ENCODE measurements at regions not wholly inside any gene's neighbourhood (a gene's known extent, or its start where the extent isn't known, plus 50 kb on each side); places are given as distances from the start of the nearest gene placed in this dataset.

DNA sequence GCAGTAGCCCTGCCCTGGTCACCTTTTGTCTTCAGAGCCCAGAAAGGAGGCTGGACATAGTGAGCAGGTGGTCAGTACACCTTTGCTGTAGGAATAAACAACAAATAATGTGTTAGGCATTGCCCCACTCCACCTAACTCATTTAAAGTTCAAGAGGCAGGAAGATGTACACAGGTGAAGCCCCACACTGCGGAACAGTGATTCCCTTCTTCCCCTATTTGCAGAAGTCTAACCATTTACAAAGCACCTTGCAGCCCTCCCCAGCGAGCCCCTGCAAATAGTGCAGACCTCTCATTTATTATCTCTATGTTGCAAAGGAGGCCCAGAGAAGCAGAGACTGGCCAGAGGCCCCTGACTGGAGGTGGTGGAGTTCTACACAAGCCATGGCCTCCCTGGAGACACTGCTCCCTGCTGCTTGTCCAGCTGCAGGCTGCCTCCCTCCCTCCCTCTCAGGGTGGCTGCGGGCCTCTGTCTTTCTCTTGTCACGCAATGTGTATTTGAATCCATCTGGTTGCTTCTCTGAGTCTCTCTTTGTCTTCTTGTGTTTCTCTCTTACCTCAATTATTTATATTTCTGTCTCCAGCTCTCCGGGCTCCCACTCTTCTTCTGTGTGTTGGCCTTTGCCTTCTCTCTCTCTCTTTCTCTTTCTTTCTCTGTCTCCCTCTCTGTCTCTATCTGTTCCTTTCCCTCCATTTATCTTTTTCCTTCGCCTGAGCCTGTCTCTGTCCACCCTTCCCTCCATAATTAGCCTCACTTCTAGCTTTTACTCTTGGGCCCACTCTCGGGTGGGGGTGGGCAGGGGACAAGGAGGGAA lies 59.1 kb upstream of the PRDM11 start:
- no peaks in the 10 kb centered on the region for H3K36me3 ChIP-seq (ENCODE audit: control insufficient read depth in 2 of 2, insufficient read depth in 2 of 2, low read length in 2 of 2)
- peak overlapping the region in 1 of 2 donors; percentile 68 for H3K27ac ChIP-seq (ENCODE audit: low read depth in 2 of 2, low read length in 2 of 2)
- H3K9me3 ChIP-seq (ENCODE audit: control insufficient read depth in 2 of 2, low read length in 2 of 2) = no peaks in the 10 kb centered on the region
- H3K9ac ChIP-seq (ENCODE audit: low read depth in 1 of 2, low read length in 2 of 2) = no peak overlapping the region
- H3K4me1 ChIP-seq (ENCODE audit: control insufficient read depth in 2 of 2, insufficient read depth in 2 of 2, low read length in 2 of 2) = peaks cover 0 to 11% of the 10 kb centered on the region in 2 donors
- H3K4me3 ChIP-seq (ENCODE audit: low read length in 2 of 2) = no peak overlapping the region
- no peaks in the 10 kb centered on the region for H3K27me3 ChIP-seq (ENCODE audit: control insufficient read depth in 2 of 2, insufficient read depth in 2 of 2, low read length in 2 of 2)

DNA sequence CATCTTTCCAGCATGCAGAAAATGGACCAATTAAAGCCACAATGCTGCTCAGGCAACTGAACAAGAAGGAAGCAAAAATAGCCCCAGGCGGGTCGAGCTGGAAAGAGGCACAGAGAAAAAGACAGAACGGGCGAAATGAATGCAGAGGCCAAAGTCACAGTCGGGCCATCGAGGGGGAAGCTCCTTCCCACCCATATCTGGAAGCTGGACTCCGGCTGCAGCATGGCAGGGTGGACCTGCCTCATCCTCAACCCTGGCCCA lies 58.6 kb upstream of the PRDM11 start:
- no peak overlapping the region for H3K9ac ChIP-seq (ENCODE audit: low read depth in 1 of 2, low read length in 2 of 2)
- peaks cover 0 to 11% of the 10 kb centered on the region in 2 donors for H3K4me1 ChIP-seq (ENCODE audit: control insufficient read depth in 2 of 2, insufficient read depth in 2 of 2, low read length in 2 of 2)
- H3K4me3 ChIP-seq (ENCODE audit: low read length in 2 of 2) = no peak overlapping the region
- no peaks in the 10 kb centered on the region for H3K9me3 ChIP-seq (ENCODE audit: control insufficient read depth in 2 of 2, low read length in 2 of 2)
- no peaks in the 10 kb centered on the region for H3K27me3 ChIP-seq (ENCODE audit: control insufficient read depth in 2 of 2, insufficient read depth in 2 of 2, low read length in 2 of 2)
- H3K36me3 ChIP-seq (ENCODE audit: control insufficient read depth in 2 of 2, insufficient read depth in 2 of 2, low read length in 2 of 2) = no peaks in the 10 kb centered on the region
- H3K27ac ChIP-seq (ENCODE audit: low read depth in 2 of 2, low read length in 2 of 2) = peak overlapping the region in 1 of 2 donors; percentile 68

DNA sequence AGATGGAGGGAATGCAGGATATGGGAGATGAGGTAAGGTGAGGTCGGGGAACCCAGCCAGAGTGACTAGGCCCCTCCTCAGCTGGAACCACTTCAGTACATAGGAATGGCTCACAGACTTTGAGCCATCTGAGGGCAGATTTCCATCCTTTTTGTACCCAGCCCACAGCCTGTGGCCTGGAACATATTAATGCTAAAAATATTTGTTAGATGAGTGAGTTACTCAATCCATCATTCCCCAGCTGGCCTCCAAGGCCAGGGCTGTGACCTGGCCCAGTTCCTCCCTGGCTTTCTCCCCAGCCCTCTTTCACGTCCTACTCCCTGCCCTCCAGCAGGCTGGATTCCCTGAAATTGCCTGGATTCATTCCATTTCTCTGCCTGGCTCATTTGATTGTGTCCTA lies 57.2 kb upstream of the PRDM11 start:
- H3K4me3 ChIP-seq (ENCODE audit: low read length in 2 of 2) = no peak overlapping the region
- H3K4me1 ChIP-seq (ENCODE audit: control insufficient read depth in 2 of 2, insufficient read depth in 2 of 2, low read length in 2 of 2) = peaks cover 0 to 11% of the 10 kb centered on the region in 2 donors
- no peaks in the 10 kb centered on the region for H3K36me3 ChIP-seq (ENCODE audit: control insufficient read depth in 2 of 2, insufficient read depth in 2 of 2, low read length in 2 of 2)
- H3K27me3 ChIP-seq (ENCODE audit: control insufficient read depth in 2 of 2, insufficient read depth in 2 of 2, low read length in 2 of 2) = no peaks in the 10 kb centered on the region
- no peaks in the 10 kb centered on the region for H3K9me3 ChIP-seq (ENCODE audit: control insufficient read depth in 2 of 2, low read length in 2 of 2)
- H3K27ac ChIP-seq (ENCODE audit: low read depth in 2 of 2, low read length in 2 of 2) = peak overlapping the region in 1 of 2 donors; percentile 68
- no peak overlapping the region for H3K9ac ChIP-seq (ENCODE audit: low read depth in 1 of 2, low read length in 2 of 2)

DNA sequence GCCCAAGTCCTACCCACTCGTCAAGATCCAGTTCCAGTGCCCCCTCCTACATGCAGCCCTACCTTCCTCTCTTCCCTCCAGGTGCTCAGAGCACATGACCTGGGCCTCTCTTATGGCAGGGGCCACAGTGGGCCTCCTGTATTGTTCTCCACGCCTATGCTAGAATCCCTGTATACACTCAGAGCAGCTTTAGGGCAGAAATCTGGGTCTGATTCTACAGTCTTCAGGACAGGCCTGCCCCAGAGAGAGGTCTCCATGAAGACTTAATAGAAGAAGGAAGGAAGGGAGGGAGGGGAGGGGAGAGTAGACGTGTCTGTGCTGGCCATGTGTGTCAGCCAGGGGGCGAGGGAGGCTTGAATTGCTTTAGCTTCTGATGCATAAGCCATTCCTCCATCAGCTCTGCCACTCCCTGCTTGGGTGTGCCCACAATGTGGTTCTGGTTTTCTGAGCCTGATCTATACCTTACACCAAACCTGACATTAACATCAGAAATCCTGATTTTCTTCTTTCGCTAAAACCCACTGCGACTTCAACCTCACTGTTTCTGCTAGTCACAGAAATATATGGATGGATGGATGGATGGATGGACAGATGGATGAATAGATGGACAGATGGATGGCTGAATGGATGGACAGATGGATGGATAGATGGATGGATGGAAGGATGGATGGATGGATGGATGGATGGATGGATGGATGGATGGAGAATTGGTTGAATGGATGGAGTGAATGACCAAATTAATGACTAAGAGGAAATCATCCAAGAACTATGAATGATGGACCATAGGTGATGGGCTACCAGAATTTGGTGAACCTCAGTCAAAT lies 56.6 kb upstream of the PRDM11 start:
- peak overlapping the region; percentile 52 to 53 for H3K27ac ChIP-seq (ENCODE audit: low read depth in 2 of 2, low read length in 2 of 2)

DNA sequence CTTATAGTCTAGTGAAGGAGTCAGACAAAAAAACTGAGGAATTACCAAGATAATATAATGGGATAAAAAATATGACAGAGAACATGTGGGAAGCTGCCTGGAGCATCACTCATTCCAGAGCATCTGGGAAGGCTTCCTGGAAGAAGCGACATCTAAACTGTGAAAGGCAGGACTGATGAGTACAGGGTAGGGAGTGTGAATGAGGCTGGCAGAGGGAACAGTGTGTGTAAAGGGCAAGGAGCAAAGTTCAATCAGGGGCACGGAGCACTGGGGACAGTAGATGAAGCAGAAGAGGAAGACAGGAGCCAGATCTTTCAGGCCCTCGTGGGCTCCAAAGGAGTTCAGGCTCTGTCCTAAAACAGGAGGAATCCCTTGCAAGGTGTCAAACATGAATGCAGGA lies 55.8 kb upstream of the PRDM11 start:
- Histone ChIP-seq H3K36me3 (ENCODE audit: control insufficient read depth in 2 of 2, insufficient read depth in 2 of 2, low read length in 2 of 2) (no peaks in the 10 kb centered on the region), H3K9me3 (ENCODE audit: control insufficient read depth in 2 of 2, low read length in 2 of 2) (no peaks in the 10 kb centered on the region), H3K9ac (ENCODE audit: low read depth in 1 of 2, low read length in 2 of 2) (no peak overlapping the region), H3K4me3 (ENCODE audit: low read length in 2 of 2) (no peak overlapping the region), H3K27ac (ENCODE audit: low read depth in 2 of 2, low read length in 2 of 2) (no peak overlapping the region), H3K27me3 (ENCODE audit: control insufficient read depth in 2 of 2, insufficient read depth in 2 of 2, low read length in 2 of 2) (no peaks in the 10 kb centered on the region), H3K4me1 (ENCODE audit: control insufficient read depth in 2 of 2, insufficient read depth in 2 of 2, low read length in 2 of 2) (peaks cover 0 to 11% of the 10 kb centered on the region in 2 donors)

More for the DNA sequence above, 56.6 kb upstream of the PRDM11 start:
- H3K4me1 ChIP-seq (ENCODE audit: control insufficient read depth in 2 of 2, insufficient read depth in 2 of 2, low read length in 2 of 2) = peaks cover 0 to 11% of the 10 kb centered on the region in 2 donors
- no peaks in the 10 kb centered on the region for H3K27me3 ChIP-seq (ENCODE audit: control insufficient read depth in 2 of 2, insufficient read depth in 2 of 2, low read length in 2 of 2)
- no peak overlapping the region for H3K9ac ChIP-seq (ENCODE audit: low read depth in 1 of 2, low read length in 2 of 2)
- no peak overlapping the region for H3K4me3 ChIP-seq (ENCODE audit: low read length in 2 of 2)
- no peaks in the 10 kb centered on the region for H3K36me3 ChIP-seq (ENCODE audit: control insufficient read depth in 2 of 2, insufficient read depth in 2 of 2, low read length in 2 of 2)
- no peaks in the 10 kb centered on the region for H3K9me3 ChIP-seq (ENCODE audit: control insufficient read depth in 2 of 2, low read length in 2 of 2)

DNA sequence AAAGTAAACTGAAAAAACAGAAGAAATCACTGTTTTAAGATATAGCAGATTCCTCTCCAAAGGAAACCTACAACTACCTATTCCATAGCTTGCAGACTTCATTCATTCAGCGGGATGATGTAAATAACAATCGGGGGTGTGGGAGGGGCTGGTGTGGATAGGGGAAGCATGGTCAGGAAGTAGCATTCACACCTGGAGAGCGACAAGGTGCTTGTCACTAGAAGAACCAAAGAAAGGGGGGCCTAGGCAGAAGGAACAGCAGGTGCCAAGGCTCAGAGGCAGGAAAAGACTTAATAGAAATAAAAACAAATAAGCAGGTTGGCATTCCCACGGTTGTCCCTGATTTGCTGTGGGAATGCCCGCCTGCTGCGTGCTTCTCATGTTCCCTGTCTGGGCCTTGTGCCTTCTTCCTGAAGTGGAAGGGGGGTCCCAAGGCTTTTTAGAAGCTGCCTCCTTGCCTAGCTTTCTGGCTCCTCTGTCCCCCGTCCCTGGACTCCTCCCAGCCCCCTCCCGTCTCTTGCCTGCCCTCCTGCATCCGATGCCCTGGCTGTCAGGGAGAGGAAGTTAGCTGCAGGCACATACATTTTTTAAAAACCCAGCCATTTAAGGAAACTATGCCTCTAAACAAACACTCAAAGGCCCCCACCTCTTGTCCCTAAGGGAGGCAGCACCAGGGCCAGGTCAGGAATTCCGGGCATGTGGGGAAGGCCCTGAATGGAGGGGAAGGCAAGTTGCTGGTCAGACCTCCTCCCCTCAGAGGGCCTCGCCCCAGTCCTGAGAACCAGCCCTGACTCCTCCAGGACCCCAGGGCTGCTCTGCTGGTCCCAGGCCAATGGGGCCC lies 54.7 kb upstream of the PRDM11 start:
- Histone ChIP-seq H3K4me3 (ENCODE audit: low read length in 2 of 2) (no peak overlapping the region), H3K27me3 (ENCODE audit: control insufficient read depth in 2 of 2, insufficient read depth in 2 of 2, low read length in 2 of 2) (no peaks in the 10 kb centered on the region), H3K9ac (ENCODE audit: low read depth in 1 of 2, low read length in 2 of 2) (no peak overlapping the region), H3K27ac (ENCODE audit: low read depth in 2 of 2, low read length in 2 of 2) (no peak overlapping the region), H3K4me1 (ENCODE audit: control insufficient read depth in 2 of 2, insufficient read depth in 2 of 2, low read length in 2 of 2) (peaks cover 0 to 10% of the 10 kb centered on the region in 2 donors), H3K36me3 (ENCODE audit: control insufficient read depth in 2 of 2, insufficient read depth in 2 of 2, low read length in 2 of 2) (no peaks in the 10 kb centered on the region), H3K9me3 (ENCODE audit: control insufficient read depth in 2 of 2, low read length in 2 of 2) (no peaks in the 10 kb centered on the region)

DNA sequence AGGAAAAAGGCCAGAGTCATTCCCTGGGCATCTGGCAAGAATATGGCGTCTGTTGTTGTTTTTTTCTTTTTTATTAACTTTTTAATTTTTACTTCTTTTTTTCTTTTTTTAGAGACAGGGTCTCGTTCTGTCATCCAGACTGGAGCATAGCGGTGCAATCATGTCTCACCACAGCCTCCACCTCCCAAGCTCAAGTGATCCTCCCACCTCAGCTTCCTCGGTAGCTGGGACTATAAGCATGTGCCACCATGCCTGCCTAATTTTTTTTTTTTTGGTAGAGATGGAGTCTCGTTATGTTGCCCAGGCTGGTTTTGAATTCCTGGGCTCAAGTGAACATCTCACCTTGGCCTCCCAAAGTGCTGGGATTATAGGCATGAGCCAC lies 54.0 kb upstream of the PRDM11 start:
- Histone ChIP-seq H3K4me1 (ENCODE audit: control insufficient read depth in 2 of 2, insufficient read depth in 2 of 2, low read length in 2 of 2) (peaks cover 0 to 5% of the 10 kb centered on the region in 2 donors), H3K36me3 (ENCODE audit: control insufficient read depth in 2 of 2, insufficient read depth in 2 of 2, low read length in 2 of 2) (no peaks in the 10 kb centered on the region), H3K4me3 (ENCODE audit: low read length in 2 of 2) (no peak overlapping the region), H3K9ac (ENCODE audit: low read depth in 1 of 2, low read length in 2 of 2) (no peak overlapping the region), H3K27me3 (ENCODE audit: control insufficient read depth in 2 of 2, insufficient read depth in 2 of 2, low read length in 2 of 2) (no peaks in the 10 kb centered on the region), H3K27ac (ENCODE audit: low read depth in 2 of 2, low read length in 2 of 2) (no peak overlapping the region), H3K9me3 (ENCODE audit: control insufficient read depth in 2 of 2, low read length in 2 of 2) (no peaks in the 10 kb centered on the region)

DNA sequence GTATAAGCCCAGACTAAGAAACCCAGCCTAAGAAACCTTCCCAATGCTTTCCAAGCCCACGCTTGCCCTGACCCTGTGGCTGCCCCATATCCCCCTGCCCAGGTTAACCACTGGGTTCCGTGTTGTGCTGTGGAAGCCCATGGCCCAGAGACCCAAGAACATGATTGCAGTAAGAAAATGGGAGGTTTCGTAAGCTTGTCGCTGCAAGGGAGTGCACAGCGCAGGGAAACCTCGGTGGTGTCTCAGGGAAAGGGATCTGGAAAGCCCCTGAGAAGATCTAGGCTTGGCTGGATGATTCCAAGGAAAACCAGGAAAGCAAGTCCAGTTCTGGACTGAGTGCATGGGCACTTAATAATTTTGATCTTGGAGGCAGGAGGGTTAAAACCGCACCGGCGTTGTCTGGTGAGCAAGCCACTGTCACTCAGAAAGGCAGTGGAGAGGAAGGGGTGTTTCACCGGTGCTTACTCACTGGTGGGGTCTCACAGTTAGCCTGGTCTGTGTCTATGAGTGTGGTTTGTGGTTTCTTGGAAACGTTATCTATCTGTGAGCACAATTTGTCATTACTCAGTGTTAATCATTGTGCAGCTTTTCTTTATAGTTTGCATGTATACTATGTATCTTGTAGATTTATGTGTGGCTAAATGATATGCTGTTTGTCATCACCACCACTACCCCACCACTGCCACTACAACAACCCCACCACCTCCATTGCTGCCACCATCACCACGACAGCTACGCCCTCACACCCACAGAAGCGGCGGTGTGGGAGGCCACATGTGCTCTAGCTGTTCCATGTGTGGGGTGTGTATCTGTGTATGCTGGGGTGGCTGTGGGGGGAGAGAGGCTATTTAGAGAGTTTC lies 53.3 kb upstream of the PRDM11 start:
- Histone ChIP-seq H3K27me3 (ENCODE audit: control insufficient read depth in 2 of 2, insufficient read depth in 2 of 2, low read length in 2 of 2) (peaks cover 0 to under 1% of the 10 kb centered on the region in 2 donors), H3K9me3 (ENCODE audit: control insufficient read depth in 2 of 2, low read length in 2 of 2) (no peaks in the 10 kb centered on the region), H3K9ac (ENCODE audit: low read depth in 1 of 2, low read length in 2 of 2) (no peak overlapping the region), H3K4me1 (ENCODE audit: control insufficient read depth in 2 of 2, insufficient read depth in 2 of 2, low read length in 2 of 2) (peaks cover 0 to 3% of the 10 kb centered on the region in 2 donors), H3K36me3 (ENCODE audit: control insufficient read depth in 2 of 2, insufficient read depth in 2 of 2, low read length in 2 of 2) (no peaks in the 10 kb centered on the region), H3K4me3 (ENCODE audit: low read length in 2 of 2) (no peak overlapping the region), H3K27ac (ENCODE audit: low read depth in 2 of 2, low read length in 2 of 2) (no peak overlapping the region)

DNA sequence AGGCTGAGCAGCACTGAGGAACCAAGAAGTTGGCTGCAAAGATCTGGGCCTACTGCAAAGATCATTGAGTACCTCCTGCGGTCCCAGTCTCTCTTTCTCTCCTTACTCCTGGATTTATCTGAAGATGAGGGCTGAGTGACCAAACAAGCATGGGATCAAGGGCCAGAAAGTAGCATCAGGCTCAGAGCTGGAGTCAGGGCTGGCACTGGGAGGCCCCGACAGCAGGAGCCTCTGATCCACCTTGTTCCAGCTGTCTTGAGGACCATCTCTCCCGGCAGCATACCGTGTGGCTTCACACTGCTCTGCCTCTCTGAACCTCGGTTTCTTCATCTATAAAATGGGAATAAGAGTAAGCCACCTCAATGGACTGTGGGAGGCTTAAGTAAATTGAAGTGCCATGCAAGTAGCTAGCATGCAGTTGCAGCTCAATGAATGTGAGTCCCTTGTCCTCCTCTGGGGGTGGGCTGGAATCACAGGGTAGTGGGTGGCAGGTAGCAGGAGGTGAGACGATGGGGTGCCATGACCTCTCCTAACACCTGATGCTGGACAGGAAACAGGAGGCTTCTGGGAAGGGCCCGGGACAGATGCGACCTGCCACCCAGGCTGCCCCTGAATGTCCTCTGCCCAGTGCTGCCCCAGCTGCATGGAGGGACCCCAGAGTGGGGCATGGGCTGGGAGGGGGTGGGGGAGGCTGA lies 52.5 kb upstream of the PRDM11 start:
- Histone ChIP-seq H3K4me1 (ENCODE audit: control insufficient read depth in 2 of 2, insufficient read depth in 2 of 2, low read length in 2 of 2) (no peaks in the 10 kb centered on the region), H3K9ac (ENCODE audit: low read depth in 1 of 2, low read length in 2 of 2) (no peak overlapping the region), H3K9me3 (ENCODE audit: control insufficient read depth in 2 of 2, low read length in 2 of 2) (no peaks in the 10 kb centered on the region), H3K27ac (ENCODE audit: low read depth in 2 of 2, low read length in 2 of 2) (no peak overlapping the region), H3K36me3 (ENCODE audit: control insufficient read depth in 2 of 2, insufficient read depth in 2 of 2, low read length in 2 of 2) (no peaks in the 10 kb centered on the region), H3K4me3 (ENCODE audit: low read length in 2 of 2) (no peak overlapping the region), H3K27me3 (ENCODE audit: control insufficient read depth in 2 of 2, insufficient read depth in 2 of 2, low read length in 2 of 2) (peaks cover 0 to 4% of the 10 kb centered on the region in 2 donors)

Measured in mucosa of rectum (tissue), 2 donors.